ENCODE measurements at regions not wholly inside any gene's neighbourhood (a gene's known extent, or its start where the extent isn't known, plus 50 kb on each side); places are given as distances from the start of the nearest gene placed in this dataset.
"Not testable (repeated sequence)": the region's sequence is repeated elsewhere in the genome, so short reads cannot be mapped to it uniquely, and the experiment has no call there.

GRCh38 chr5:154676508-154676907 is 78.7 kb upstream of the LARP1 start:
- BruUV-seq (replicated peaks), result no TSS peak
- Histone ChIP-seq H3K79me2 (ENCODE audit: low read length) (no peaks in the 10 kb centered on the region), H3K27me3 (ENCODE audit: low read length) (no peaks in the 10 kb centered on the region), H3K9ac (ENCODE audit: low read length) (no peak overlapping the region), H3K4me2 (ENCODE audit: low read length) (no peak overlapping the region), H4K20me1 (ENCODE audit: low read length) (no peaks in the 10 kb centered on the region), H3K9me2 (replicated peaks; ENCODE audit: low read length) (no peaks in the 10 kb centered on the region), H2AFZ (ENCODE audit: low read length) (no peak overlapping the region), H3F3A (ENCODE audit: low read length, unreplicated experiment) (no peaks in the 10 kb centered on the region), H3K27ac (ENCODE audit: low read length) (no peak overlapping the region), H3K36me3 (ENCODE audit: low read depth, low read length) (no peaks in the 10 kb centered on the region), H3K9me3 (ENCODE audit: low read length) (no peaks in the 10 kb centered on the region), H3K4me3 (ENCODE audit: low read length) (no peak overlapping the region), H3K4me1 (ENCODE audit: insufficient read depth, low read length) (no peaks in the 10 kb centered on the region)
- DNase-seq (no peak), ATAC-seq (no peak)
- POLR2A ChIA-PET (ENCODE audit: unreplicated experiment), result no interaction called here
- CTCF ChIA-PET, result no interaction called here
- TF ChIP-seq EZH2 (IDR thresholded peaks at IDR 0.05; ENCODE audit: low read length, unreplicated experiment), result no peak
- no peak for TF ChIP-seq EZH2phosphoT487 (IDR thresholded peaks at IDR 0.05; ENCODE audit: borderline replicate concordance, low read length)
- TF ChIP-seq, protein P1, sequence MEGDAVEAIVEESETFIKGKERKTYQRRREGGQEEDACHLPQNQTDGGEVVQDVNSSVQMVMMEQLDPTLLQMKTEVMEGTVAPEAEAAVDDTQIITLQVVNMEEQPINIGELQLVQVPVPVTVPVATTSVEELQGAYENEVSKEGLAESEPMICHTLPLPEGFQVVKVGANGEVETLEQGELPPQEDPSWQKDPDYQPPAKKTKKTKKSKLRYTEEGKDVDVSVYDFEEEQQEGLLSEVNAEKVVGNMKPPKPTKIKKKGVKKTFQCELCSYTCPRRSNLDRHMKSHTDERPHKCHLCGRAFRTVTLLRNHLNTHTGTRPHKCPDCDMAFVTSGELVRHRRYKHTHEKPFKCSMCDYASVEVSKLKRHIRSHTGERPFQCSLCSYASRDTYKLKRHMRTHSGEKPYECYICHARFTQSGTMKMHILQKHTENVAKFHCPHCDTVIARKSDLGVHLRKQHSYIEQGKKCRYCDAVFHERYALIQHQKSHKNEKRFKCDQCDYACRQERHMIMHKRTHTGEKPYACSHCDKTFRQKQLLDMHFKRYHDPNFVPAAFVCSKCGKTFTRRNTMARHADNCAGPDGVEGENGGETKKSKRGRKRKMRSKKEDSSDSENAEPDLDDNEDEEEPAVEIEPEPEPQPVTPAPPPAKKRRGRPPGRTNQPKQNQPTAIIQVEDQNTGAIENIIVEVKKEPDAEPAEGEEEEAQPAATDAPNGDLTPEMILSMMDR (conservative IDR thresholded peaks at IDR 0.05; ENCODE audit: low read depth, low read length), result no peak
- intact Hi-C loops (cut with micrococcal nuclease), result no loop called here

- BruUV-seq (replicated peaks), result no TSS peak
- CTCF ChIA-PET, result no interaction called here
These were observed 81.1 kb upstream of the LARP1 start for GRCh38 chr5:154674029-154674428.

DNA sequence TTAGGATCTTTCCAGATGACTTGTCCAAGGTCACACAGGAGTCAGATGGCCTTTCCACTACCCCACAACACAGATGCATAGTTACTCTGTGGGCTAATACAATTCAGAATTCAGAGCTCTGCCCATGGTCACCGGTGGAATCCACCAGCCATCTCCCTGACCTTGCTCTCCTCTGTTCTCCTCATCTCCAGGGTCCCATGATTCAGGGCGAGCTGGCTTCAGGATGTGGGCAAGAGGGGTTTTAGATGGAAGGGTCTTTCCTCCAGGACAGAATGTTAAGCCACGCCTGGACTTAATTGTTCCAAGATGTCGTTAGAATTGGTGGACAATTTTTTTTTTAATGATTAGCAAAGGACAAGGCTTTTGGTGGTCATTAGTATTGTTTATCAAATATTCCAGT is 81.7 kb upstream of the LARP1 start:
- TF ChIP-seq EZH2phosphoT487 (IDR thresholded peaks at IDR 0.05; ENCODE audit: borderline replicate concordance, low read length) (no peak), EZH2 (IDR thresholded peaks at IDR 0.05; ENCODE audit: low read length, unreplicated experiment) (no peak)
- TF ChIP-seq, protein P1 (conservative IDR thresholded peaks at IDR 0.05; ENCODE audit: low read depth, low read length), result no peak
- Histone ChIP-seq H4K20me1 (ENCODE audit: low read length) (no peaks in the 10 kb centered on the region), H3K9me3 (ENCODE audit: low read length) (no peaks in the 10 kb centered on the region), H3K9ac (ENCODE audit: low read length) (no peak overlapping the region), H3K36me3 (ENCODE audit: low read depth, low read length) (no peaks in the 10 kb centered on the region), H3K4me3 (ENCODE audit: low read length) (no peak overlapping the region), H3K27me3 (ENCODE audit: low read length) (no peaks in the 10 kb centered on the region), H3K9me2 (replicated peaks; ENCODE audit: low read length) (no peaks in the 10 kb centered on the region), H3K4me2 (ENCODE audit: low read length) (no peak overlapping the region), H3K4me1 (ENCODE audit: insufficient read depth, low read length) (no peaks in the 10 kb centered on the region), H3F3A (ENCODE audit: low read length, unreplicated experiment) (no peaks in the 10 kb centered on the region), H3K27ac (ENCODE audit: low read length) (no peak overlapping the region), H2AFZ (ENCODE audit: low read length) (no peak overlapping the region), H3K79me2 (ENCODE audit: low read length) (no peaks in the 10 kb centered on the region)
- intact Hi-C loops (cut with micrococcal nuclease), result no loop called here
- no peak for DNase-seq
- ATAC-seq, result no peak
- POLR2A ChIA-PET (ENCODE audit: unreplicated experiment), result no interaction called here
- CTCF ChIA-PET, result no interaction called here
- no TSS peak for BruUV-seq (replicated peaks)

More at GRCh38 chr5:154674029-154674428, 81.1 kb upstream of the LARP1 start:
- H3K4me3 ChIP-seq (ENCODE audit: low read length), result no peak overlapping the region
- POLR2A ChIA-PET (ENCODE audit: unreplicated experiment), result no interaction called here
- no peak overlapping the region for H3K4me2 ChIP-seq (ENCODE audit: low read length)
- H3K79me2 ChIP-seq (ENCODE audit: low read length), result no peaks in the 10 kb centered on the region
- H3F3A ChIP-seq (ENCODE audit: low read length, unreplicated experiment), result no peaks in the 10 kb centered on the region
- H3K27ac ChIP-seq (ENCODE audit: low read length), result no peak overlapping the region
- ATAC-seq, result no peak
- TF ChIP-seq EZH2phosphoT487 (IDR thresholded peaks at IDR 0.05; ENCODE audit: borderline replicate concordance, low read length), result no peak
- no peak for TF ChIP-seq EZH2 (IDR thresholded peaks at IDR 0.05; ENCODE audit: low read length, unreplicated experiment)
- TF ChIP-seq, protein P1 (conservative IDR thresholded peaks at IDR 0.05; ENCODE audit: low read depth, low read length), result no peak
- H3K36me3 ChIP-seq (ENCODE audit: low read depth, low read length), result no peaks in the 10 kb centered on the region
- no peak overlapping the region for H2AFZ ChIP-seq (ENCODE audit: low read length)
- no peaks in the 10 kb centered on the region for H3K9me3 ChIP-seq (ENCODE audit: low read length)
- no peaks in the 10 kb centered on the region for H3K9me2 ChIP-seq (replicated peaks; ENCODE audit: low read length)
- intact Hi-C loops (cut with micrococcal nuclease), result no loop called here
- H3K9ac ChIP-seq (ENCODE audit: low read length), result no peak overlapping the region
- H3K4me1 ChIP-seq (ENCODE audit: insufficient read depth, low read length), result no peaks in the 10 kb centered on the region
- no peaks in the 10 kb centered on the region for H3K27me3 ChIP-seq (ENCODE audit: low read length)
- no peak for DNase-seq
- H4K20me1 ChIP-seq (ENCODE audit: low read length), result no peaks in the 10 kb centered on the region

- H3K27ac ChIP-seq (ENCODE audit: low read length); H4K20me1 ChIP-seq (ENCODE audit: low read length); H3K9me2 ChIP-seq (replicated peaks; ENCODE audit: low read length); H3K27me3 ChIP-seq (ENCODE audit: low read length); H3K36me3 ChIP-seq (ENCODE audit: low read depth, low read length); H3F3A ChIP-seq (ENCODE audit: low read length, unreplicated experiment); ATAC-seq; POLR2A ChIA-PET (ENCODE audit: unreplicated experiment); H3K9ac ChIP-seq (ENCODE audit: low read length); H3K9me3 ChIP-seq (ENCODE audit: low read length); CTCF ChIA-PET; H3K79me2 ChIP-seq (ENCODE audit: low read length); intact Hi-C loops (cut with micrococcal nuclease); H3K4me1 ChIP-seq (ENCODE audit: insufficient read depth, low read length); H3K4me2 ChIP-seq (ENCODE audit: low read length); H2AFZ ChIP-seq (ENCODE audit: low read length); BruUV-seq (replicated peaks); H3K4me3 ChIP-seq (ENCODE audit: low read length); DNase-seq: not testable (repeated sequence)
These were observed 85.3 kb upstream of the LARP1 start for GRCh38 chr5:154669913-154670312.
